Progenitor cell of endocrine pancreas (in vitro differentiated cells): ENCODE measurements at regions not wholly inside any gene's neighbourhood (a gene's known extent, or its start where the extent isn't known, plus 50 kb on each side); places are given as distances from the start of the nearest gene placed in this dataset.

Source experiments
- DNase-seq: peaks from one replicate; pipeline ENCODE4 v3.0.0; 2021; ENCODE audit warnings: low spot score; ENCODE audit not compliant: unreplicated experiment
- H3K27ac Mint-ChIP-seq: 2 replicates; pipeline ENCODE4 v1.8.0; 2021; ENCODE audit warnings: mild to moderate bottlenecking, moderate library complexity, mixed read lengths
- H3K27me3 Mint-ChIP-seq: 2 replicates; pipeline ENCODE4 v1.8.0; 2021; ENCODE audit warnings: mixed read lengths
- H3K36me3 Mint-ChIP-seq: 2 replicates; pipeline ENCODE4 v1.8.0; 2022; ENCODE audit warnings: mixed read lengths; ENCODE audit not compliant: insufficient read depth
- H3K4me1 Mint-ChIP-seq: 2 replicates; pipeline ENCODE4 v1.8.0; 2021; ENCODE audit warnings: low read depth, mixed read lengths
- H3K4me3 Mint-ChIP-seq: 2 replicates; pipeline ENCODE4 v1.8.0; 2021; ENCODE audit warnings: low read depth, mild to moderate bottlenecking, moderate library complexity, mixed read lengths
- H3K9me3 Mint-ChIP-seq: 2 replicates; pipeline ENCODE4 v1.8.0; 2021; ENCODE audit warnings: low read depth, mixed read lengths
- CTCF ChIP-seq: fragments of 200-600 bp; sonication (generic); IDR thresholded peaks from one replicate; pipeline ENCODE4 v1.5.0; 2021; ENCODE audit warnings: antibody characterized with exemption, mild to moderate bottlenecking; ENCODE audit not compliant: unreplicated experiment

DNA sequence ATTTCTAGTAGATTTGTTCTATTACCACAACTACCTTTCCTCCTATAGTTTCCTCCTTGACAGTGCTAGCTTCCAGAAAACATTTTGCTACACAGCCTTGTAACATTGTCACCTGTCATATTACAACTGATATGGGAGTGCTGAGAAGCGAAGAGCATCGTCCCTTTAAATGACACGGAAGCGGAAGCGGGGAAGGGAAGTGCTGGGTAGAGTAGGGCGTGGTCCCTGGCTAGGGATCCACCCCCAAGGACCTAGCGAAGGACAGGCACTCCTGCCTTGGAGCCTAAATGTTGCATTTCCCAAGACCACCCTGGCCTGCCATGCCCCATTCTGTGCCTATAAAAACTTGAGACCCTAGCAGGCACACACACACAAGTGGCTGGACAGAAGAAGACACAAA is 57.4 kb upstream of the RANBP6 start:
- Mint-ChIP-seq H3K4me1 (no peaks in the 10 kb centered on the region), H3K27ac (no peak overlapping the region), H3K9me3 (peaks cover 5% of the 10 kb centered on the region), H3K36me3 (no peaks in the 10 kb centered on the region), H3K27me3 (no peaks in the 10 kb centered on the region), H3K4me3 (no peak overlapping the region)
- no peak for DNase-seq
- TF ChIP-seq CTCF = no peak

DNA sequence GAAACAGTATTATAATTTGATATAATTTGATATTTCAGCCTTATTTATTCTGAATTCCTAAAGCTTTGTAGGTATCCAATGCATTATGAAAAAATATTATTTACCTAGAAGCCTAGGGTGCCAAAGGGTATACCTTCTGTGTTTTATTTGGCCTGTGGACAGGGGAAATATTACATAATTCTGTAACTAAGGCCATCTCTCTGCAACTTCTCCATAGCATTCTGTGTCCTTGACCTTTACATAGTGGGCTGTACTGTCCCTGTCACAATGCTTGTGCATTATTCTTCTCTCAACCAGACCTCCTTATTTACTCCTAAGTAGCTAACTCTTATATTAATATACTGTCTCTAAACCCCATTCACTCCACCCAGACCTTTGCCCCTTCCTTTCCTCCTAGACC is 57.0 kb upstream of the RANBP6 start:
- H3K27me3 Mint-ChIP-seq = no peaks in the 10 kb centered on the region
- H3K9me3 Mint-ChIP-seq = peaks cover 5% of the 10 kb centered on the region
- no peaks in the 10 kb centered on the region for H3K36me3 Mint-ChIP-seq
- no peak overlapping the region for H3K4me3 Mint-ChIP-seq
- H3K27ac Mint-ChIP-seq = no peak overlapping the region
- no peaks in the 10 kb centered on the region for H3K4me1 Mint-ChIP-seq
- no peak for TF ChIP-seq CTCF
- no peak for DNase-seq

- no peaks in the 10 kb centered on the region for H3K27me3 Mint-ChIP-seq
- H3K4me3 Mint-ChIP-seq = no peak overlapping the region
- H3K27ac Mint-ChIP-seq = no peak overlapping the region
- H3K36me3 Mint-ChIP-seq = no peaks in the 10 kb centered on the region
- TF ChIP-seq CTCF = no peak
- no peak for DNase-seq
- no peaks in the 10 kb centered on the region for H3K4me1 Mint-ChIP-seq
- peaks cover 5% of the 10 kb centered on the region for H3K9me3 Mint-ChIP-seq
Measured at GRCh38 chr9:6068983-6069382, 53.6 kb upstream of the RANBP6 start.

DNA sequence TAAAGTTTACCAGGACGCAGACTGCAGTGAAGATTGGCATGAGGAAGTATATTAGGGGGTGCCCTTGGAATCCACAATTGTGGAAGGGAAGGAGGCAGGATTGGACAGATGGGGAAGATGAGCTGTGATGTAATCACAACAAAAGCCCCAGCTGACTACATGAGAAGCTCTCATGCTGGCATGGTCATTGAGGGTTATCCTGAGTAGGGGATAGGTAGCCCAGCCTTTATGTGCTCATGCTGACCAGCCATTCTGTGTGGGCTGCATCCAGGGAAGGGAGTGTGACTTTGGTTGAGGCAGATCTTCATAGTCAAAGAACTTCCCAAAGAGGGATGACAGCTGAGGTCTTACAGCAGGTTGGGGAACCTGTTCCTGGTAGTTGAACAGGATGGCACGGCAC is 52.0 kb upstream of the RANBP6 start:
- no peak for DNase-seq
- Mint-ChIP-seq H3K4me3 (no peak overlapping the region), H3K27ac (no peak overlapping the region), H3K36me3 (no peaks in the 10 kb centered on the region), H3K9me3 (peaks cover 5% of the 10 kb centered on the region), H3K4me1 (no peaks in the 10 kb centered on the region), H3K27me3 (no peaks in the 10 kb centered on the region)
- no peak for TF ChIP-seq CTCF
